ENCODE measurements at regions not wholly inside any gene's neighbourhood (a gene's known extent, or its start where the extent isn't known, plus 50 kb on each side); places are given as distances from the start of the nearest gene placed in this dataset.

DNA sequence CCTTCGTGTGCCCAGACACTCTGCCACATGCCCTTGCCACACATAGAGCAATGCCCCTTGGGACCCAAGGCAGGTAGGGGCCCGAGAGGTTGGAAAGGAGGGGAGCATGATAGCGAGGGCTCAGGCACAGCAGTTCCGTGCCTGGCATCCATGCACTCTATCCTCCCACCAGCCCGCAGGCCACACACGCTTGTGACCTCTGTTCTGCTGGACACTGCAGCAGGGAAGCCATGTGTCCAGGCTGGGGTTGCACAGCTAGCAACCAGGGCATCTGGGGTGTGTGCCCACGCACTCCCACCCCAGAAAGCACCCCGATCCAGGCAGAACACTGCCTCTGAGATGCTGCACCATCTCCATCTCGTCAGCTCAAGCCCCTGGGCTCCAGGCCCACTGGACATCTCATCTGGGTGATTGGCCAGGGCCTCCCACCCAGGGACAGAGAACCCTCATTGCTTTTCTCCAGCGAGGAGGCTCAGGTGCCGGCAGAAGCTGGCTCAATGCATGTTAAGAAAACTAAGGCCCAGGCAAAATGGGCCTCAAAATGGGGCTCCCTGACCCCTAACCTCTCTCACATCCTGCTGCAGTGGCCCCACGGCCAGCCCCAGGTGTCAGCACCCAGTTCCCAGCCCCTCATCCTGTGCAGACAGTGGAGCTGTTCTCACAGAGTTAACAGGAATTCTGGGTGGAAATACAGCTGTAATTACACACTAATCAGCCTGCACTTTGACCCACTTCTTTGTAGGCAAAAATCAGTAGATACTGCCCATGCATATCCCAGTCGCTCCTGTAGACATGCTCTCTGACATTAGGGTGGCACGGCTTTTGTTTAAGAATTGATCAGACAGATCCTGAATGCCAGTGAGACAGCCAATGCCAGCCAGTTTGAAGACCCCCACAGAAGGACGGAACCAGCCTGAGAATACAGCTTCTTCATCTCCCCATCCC, 173.9 kb upstream of the B3GAT1 start:
- peaks cover 2 to 20% of the 10 kb centered on the region in 2 donors for H3K27me3 Mint-ChIP-seq
- DNase-seq (ENCODE audit: low spot score) (no peak), ATAC-seq (no peak)
- H3K4me3 Mint-ChIP-seq = no peak overlapping the region
- no peak overlapping the region for H3K27ac Mint-ChIP-seq
- peaks cover 40 to 43% of the 10 kb centered on the region in 2 donors for H3K4me1 Mint-ChIP-seq (ENCODE audit: low read depth in 2 of 2)
- H3K36me3 Mint-ChIP-seq = no peaks in the 10 kb centered on the region
- H3K9me3 Mint-ChIP-seq = no peaks in the 10 kb centered on the region

DNA sequence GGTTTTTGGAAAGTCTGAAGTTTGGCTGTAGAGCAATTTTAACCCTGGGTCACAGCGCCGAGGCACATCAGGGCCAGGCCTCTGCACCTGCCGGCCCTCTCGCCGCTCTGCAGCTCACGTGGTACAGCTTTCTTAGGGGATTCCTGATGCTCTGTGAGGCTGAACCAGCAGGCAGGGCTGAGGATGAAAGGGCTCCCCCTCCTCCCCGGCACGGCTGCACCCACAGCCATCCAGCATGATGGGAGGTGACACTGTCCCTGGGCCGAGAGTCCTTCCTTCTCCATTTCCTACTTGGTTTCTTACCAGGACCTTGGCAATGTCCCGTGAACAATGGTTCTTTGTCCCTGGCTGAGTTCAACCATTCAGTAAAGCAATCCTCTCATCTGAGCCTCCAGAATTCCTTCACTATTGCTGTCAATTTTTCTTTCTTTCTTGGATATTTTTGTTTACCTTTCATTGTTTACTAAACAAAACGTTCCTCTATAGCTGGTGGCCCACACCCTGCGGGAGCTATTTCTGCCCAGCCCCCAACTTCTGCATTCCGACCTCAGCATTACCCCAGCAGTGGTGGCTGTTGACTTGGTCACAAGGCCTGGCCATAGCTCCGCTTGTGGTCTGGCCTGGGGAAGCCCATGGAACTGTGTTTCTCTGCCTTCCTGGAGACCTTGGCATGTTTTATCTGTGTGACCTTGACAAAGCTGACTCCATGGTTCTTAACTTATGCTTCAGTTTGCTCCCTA, 172.8 kb upstream of the B3GAT1 start:
- Mint-ChIP-seq H3K9me3 (no peaks in the 10 kb centered on the region), H3K36me3 (no peaks in the 10 kb centered on the region), H3K27me3 (peaks cover 0 to 23% of the 10 kb centered on the region in 2 donors), H3K4me3 (peak overlapping the region; percentile 34), H3K4me1 (ENCODE audit: low read depth in 2 of 2) (peaks cover 43 to 48% of the 10 kb centered on the region in 2 donors), H3K27ac (peak overlapping the region in 1 of 2 donors; percentile 21)
- ATAC-seq = no peak
- no peak for DNase-seq (ENCODE audit: low spot score)

DNA sequence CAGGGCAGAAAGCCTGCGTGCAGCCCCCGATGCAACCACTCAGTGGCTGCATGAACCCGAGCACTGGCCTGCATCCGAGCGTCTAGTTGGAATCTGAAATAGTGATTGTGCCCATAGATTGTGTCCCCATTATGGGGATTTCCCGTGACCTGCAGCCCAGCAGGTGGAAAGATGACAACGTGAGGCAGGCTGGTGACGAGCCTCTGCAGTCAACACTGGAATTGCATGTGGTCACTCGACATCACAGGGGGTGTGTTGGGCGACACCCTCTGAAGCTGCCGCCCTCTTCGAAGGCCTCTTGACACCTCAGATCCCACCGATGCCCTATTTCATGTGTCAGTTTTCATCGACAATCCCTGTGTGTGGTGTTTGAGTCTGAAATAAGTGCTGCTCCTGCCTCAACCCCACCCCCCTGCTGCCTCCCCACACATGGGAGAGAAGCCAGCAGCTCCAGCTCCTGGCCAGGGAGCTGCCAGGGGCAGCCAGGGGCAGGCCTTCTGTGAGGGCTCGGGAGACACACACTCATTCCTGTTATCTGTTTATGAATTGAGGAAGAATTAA, 172.0 kb upstream of the B3GAT1 start:
- H3K4me3 Mint-ChIP-seq = peak overlapping the region; percentile 74
- H3K36me3 Mint-ChIP-seq = no peaks in the 10 kb centered on the region
- H3K4me1 Mint-ChIP-seq (ENCODE audit: low read depth in 2 of 2) = peaks cover 43 to 48% of the 10 kb centered on the region in 2 donors
- peak overlapping the region in 1 of 2 donors; percentile 21 for H3K27ac Mint-ChIP-seq
- DNase-seq (ENCODE audit: low spot score) (no peak), ATAC-seq (peak in 1 of 2 donors; percentile 60)
- peaks cover 0 to 24% of the 10 kb centered on the region in 2 donors for H3K27me3 Mint-ChIP-seq
- no peaks in the 10 kb centered on the region for H3K9me3 Mint-ChIP-seq

DNA sequence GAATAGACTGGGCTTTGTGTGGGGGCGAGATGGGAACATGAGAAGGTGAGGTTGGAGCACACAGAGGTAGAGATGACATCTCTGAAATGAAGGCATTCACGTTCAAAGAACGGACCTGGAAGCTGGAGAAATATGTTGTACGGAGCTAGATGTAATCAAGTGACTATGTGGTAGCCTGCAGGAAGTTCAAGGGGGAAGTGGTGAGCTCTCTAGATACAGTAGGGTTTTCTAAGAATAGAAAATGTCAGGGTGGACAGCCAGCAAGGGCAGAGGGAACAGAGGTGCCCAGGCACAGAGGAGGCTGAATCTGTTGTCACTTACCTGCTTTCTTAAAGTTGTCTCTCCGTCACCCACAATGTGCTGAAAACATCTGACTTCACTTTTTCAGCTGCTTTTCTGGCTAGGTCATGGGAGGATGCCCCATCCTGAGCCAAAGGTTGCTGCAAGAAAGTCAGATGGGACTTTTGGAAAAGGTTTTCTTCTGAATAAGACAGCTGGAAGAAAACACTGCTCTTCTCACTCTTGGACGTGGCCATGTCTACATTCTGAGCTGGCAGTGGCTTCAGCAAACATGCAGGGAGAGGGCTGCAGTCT, 171.5 kb upstream of the B3GAT1 start:
- H3K4me3 Mint-ChIP-seq = peak overlapping the region; percentile 74
- H3K36me3 Mint-ChIP-seq = no peaks in the 10 kb centered on the region
- ATAC-seq (peak; percentile 66 to 76), DNase-seq (ENCODE audit: low spot score) (no peak)
- H3K4me1 Mint-ChIP-seq (ENCODE audit: low read depth in 2 of 2) = peaks cover 43 to 44% of the 10 kb centered on the region in 2 donors
- peaks cover 0 to 24% of the 10 kb centered on the region in 2 donors for H3K27me3 Mint-ChIP-seq
- peak overlapping the region in 1 of 2 donors; percentile 21 for H3K27ac Mint-ChIP-seq
- H3K9me3 Mint-ChIP-seq = no peaks in the 10 kb centered on the region

DNA sequence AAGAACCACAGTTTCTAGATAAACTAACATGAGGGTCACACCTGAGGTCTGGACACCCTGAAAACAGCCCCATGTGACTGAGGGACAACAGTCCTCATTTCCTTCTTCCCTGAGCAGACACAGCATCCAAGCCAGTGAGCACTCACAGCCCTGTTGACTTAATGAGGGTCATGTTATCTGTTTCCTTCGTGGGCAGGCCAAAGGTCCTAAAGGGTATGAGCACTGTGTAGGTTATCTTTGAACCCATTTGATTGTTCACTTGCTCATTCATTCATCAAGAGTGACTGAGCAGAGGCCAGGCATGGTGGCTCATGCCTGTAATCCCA, 170.7 kb upstream of the B3GAT1 start:
- peak overlapping the region in 1 of 2 donors; percentile 21 for H3K27ac Mint-ChIP-seq
- peaks cover 0 to 26% of the 10 kb centered on the region in 2 donors for H3K27me3 Mint-ChIP-seq
- H3K4me3 Mint-ChIP-seq = peak overlapping the region; percentile 74
- DNase-seq (ENCODE audit: low spot score) (no peak), ATAC-seq (no peak)
- no peaks in the 10 kb centered on the region for H3K9me3 Mint-ChIP-seq
- H3K4me1 Mint-ChIP-seq (ENCODE audit: low read depth in 2 of 2) = peaks cover 43 to 44% of the 10 kb centered on the region in 2 donors
- no peaks in the 10 kb centered on the region for H3K36me3 Mint-ChIP-seq

DNA sequence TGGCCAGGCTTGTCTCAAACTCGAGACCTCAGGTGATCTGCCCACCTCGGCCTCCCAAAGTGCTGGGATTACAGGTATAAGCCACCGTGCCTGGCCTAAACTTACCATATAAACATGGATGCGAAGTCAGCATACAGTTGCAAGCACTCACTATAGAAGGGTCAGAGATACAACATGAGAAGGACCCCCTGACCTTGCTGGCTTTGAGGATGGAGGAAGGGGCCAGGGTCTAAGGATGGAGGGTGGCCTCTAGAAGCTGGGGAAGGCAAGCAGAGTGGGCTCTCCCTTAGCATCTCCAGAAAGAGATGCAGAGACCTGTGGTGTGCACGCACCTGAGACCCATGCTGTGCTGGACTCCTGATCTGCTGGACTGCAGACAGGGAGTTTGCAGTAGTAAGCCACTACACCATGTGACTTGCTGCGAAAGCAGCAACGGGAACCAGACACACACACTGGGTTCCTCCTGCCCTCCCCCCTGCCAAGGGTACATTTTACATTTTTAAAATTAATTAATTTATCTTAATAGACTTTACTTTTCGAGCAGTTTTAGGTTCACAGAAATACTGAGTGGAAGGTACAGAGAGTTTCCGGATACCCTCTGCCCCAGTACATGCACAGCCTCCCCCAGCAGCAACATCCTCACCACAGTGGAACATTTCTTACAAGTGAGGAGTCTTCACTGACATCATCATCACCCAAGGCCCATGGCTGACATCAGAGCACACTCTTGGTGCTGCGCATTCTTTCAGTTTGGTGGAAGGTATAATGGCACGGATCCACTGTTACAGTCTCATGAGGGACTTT, 170.1 kb upstream of the B3GAT1 start:
- Mint-ChIP-seq H3K27me3 (peaks cover 0 to 28% of the 10 kb centered on the region in 2 donors), H3K27ac (peak overlapping the region in 1 of 2 donors; percentile 21), H3K9me3 (no peaks in the 10 kb centered on the region), H3K36me3 (no peaks in the 10 kb centered on the region), H3K4me1 (ENCODE audit: low read depth in 2 of 2) (peaks cover 43 to 44% of the 10 kb centered on the region in 2 donors), H3K4me3 (peak overlapping the region; percentile 74)
- DNase-seq (ENCODE audit: low spot score) (no peak), ATAC-seq (peak; percentile 61 to 75)

DNA sequence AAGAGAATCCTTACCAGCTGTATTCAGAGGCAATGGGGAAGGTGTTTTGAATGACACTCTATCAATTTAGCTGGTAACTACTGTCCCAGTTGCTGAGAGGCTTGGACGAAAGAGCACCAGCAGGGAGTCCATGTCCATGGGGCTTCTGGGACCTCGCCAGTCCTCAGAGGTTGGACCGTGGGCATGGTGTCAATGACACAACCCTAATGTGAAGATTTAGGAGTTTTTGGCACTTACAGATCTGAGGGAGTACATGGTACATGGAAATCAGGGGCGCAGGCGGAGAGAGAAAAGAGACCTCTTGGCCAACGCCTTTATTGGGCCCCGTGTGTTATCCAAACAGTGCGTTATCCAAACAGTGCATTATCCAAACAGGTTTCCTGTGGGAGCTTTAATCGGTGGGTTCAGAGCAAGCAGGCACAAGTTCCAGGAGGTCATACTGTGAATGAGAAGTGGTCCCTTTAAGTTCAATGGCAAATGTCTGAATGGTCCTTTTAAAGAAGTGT, 169.1 kb upstream of the B3GAT1 start:
- Mint-ChIP-seq H3K9me3 (no peaks in the 10 kb centered on the region), H3K4me1 (ENCODE audit: low read depth in 2 of 2) (peaks cover 43 to 44% of the 10 kb centered on the region in 2 donors), H3K27me3 (peaks cover 0 to 25% of the 10 kb centered on the region in 2 donors), H3K4me3 (no peak overlapping the region), H3K36me3 (no peaks in the 10 kb centered on the region), H3K27ac (peak overlapping the region in 1 of 2 donors; percentile 28)
- no peak for DNase-seq (ENCODE audit: low spot score)
- no peak for ATAC-seq

DNA sequence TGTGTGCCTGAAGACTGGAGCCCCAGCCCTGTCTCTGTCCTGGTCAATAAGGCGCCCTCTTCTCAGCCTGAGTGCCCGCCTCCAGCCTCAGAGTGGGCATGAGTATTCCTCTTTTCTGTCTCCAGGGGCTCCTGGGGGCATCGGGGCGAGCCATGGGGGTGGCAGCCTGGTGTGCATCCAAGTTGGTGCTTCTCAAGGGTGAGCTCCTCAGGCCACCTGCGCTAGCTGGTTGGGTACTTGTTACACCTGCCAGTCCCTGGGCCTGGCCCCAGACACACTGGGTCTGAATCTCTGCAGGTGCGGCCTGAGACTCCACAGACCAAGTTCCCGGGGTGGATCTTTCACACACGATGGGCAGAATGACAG, 168.6 kb upstream of the B3GAT1 start:
- Mint-ChIP-seq H3K4me3 (no peak overlapping the region), H3K9me3 (no peaks in the 10 kb centered on the region), H3K27me3 (peaks cover 0 to 25% of the 10 kb centered on the region in 2 donors), H3K36me3 (no peaks in the 10 kb centered on the region), H3K4me1 (ENCODE audit: low read depth in 2 of 2) (peaks cover 43 to 44% of the 10 kb centered on the region in 2 donors), H3K27ac (no peak overlapping the region)
- ATAC-seq (no peak), DNase-seq (ENCODE audit: low spot score) (no peak)

DNA sequence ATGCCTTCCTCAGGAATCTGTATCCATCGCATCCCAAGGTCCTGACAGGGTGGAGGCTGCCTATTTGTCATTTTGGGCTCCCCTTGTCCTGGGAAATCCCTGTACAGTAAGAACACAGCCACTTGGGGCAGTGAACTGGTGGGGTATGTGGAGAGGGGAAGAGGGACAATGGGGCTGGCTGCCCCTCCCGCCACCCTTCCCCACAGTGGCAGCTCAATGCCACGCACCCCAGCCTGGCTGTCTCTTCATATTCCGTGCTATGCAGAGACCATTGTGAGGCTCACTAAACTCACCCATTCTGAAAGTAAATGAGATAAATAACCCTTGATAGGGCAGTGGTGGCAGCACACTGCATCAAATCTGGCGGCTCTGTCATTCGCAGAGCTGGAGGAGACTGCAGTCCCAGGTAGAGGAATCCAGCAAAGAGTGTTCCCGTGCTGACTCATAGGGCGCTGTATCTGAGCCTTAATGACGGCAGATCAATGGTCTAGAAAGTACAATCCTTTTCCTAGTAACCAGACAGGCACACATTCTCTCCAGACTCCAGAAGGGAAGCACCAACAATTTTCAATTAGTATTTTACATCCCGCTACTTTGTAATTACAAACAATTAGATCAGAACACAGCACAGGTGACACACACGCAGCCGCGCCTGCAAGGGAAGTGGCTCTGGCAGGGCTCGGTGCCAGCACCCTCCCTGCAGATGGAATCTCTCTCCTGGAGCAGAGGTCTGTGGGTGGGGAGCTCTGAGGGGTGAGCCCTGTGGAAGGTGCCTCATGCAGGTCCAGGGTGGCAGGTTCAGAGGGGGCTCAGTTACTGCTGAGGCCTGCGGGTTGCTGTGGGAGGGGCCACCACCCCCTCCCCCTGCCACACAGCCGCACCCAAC, 167.9 kb upstream of the B3GAT1 start:
- Mint-ChIP-seq H3K36me3 (no peaks in the 10 kb centered on the region), H3K27ac (no peak overlapping the region), H3K9me3 (no peaks in the 10 kb centered on the region), H3K27me3 (peaks cover 0 to 22% of the 10 kb centered on the region in 2 donors), H3K4me3 (no peak overlapping the region), H3K4me1 (ENCODE audit: low read depth in 2 of 2) (peaks cover 39 to 40% of the 10 kb centered on the region in 2 donors)
- DNase-seq (ENCODE audit: low spot score) (no peak), ATAC-seq (no peak)

DNA sequence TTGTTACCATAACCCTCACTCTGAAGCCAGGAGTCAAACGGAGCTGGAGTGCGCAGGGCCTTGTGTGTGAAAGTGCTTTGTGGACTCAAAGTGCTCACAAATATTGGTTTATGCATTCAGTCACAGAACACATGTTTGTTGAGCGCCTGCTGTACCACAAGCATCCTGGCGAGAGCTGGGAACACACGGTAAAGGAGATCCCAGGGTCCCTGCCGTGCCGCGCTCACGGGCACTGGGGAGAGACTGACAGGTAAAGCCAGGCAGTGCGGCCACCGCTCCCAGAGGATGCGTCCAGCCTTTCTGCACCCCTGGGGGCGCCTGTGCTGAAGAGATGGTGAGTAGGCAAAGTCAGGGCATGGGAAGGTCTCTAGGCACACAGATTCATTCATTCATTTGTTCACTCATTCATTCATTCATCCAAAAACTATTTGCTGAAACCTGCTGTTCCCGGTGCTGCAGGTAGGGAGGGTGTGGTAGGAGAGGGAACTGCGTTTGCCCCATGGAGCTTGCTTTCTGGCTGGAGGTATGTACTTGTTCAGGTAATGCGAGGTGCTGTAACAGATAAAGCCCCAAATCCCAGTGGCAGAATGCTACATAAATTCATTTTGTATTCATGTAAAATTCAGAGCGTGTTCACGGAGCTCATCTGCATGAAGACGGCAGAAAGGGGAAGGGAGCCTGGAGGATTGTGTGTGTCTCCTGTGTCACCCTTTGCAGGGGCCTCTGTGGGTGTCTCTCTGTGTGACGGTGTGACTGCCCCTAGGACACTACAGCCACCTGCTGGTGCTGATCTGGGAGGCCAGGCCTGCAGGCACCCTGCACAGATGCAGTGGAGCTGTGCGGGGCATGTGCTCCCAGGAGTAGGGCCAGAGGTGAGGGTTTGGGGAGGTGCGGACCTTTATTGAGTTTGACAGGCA, 167.0 kb upstream of the B3GAT1 start:
- H3K27ac Mint-ChIP-seq = no peak overlapping the region
- H3K4me3 Mint-ChIP-seq = no peak overlapping the region
- DNase-seq (ENCODE audit: low spot score) (no peak), ATAC-seq (no peak)
- peaks cover 30 to 31% of the 10 kb centered on the region in 2 donors for H3K4me1 Mint-ChIP-seq (ENCODE audit: low read depth in 2 of 2)
- no peaks in the 10 kb centered on the region for H3K9me3 Mint-ChIP-seq
- no peaks in the 10 kb centered on the region for H3K36me3 Mint-ChIP-seq
- peaks cover 0 to 20% of the 10 kb centered on the region in 2 donors for H3K27me3 Mint-ChIP-seq

DNA sequence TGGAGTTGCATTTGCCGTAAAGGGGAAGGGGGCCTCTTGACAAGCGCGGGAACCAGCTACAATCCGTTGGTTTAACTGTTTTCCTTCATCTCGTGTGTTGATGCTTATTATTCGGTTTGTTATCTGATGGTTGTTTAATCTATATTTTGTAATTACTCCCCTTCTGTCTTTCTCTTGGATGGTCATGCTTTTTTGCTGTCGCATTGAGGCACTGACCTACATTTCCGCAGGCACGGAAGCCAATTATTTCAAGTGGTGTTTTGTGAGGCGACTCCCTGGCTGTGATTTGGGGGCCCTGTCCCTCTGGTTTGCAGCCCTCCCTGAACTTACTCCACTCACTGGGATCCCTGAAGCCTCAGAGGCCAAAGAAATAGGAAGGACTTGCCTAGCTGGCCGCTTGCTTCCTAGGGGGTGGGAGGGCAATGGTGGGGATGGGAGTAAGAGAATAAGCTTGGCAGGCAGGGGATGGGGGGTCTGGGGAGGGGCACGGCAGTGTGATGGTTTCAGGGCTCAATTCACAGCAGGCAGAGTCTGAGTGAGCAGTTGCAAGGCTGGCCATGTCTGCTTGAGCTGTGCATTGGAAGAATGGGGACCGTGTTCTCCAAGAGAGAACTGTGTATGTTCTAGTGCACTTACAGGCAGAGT, 165.8 kb upstream of the B3GAT1 start:
- Mint-ChIP-seq H3K4me3 (no peak overlapping the region), H3K27me3 (peaks cover 0 to 16% of the 10 kb centered on the region in 2 donors), H3K9me3 (no peaks in the 10 kb centered on the region), H3K4me1 (ENCODE audit: low read depth in 2 of 2) (peaks cover 19% of the 10 kb centered on the region in 2 donors), H3K36me3 (no peaks in the 10 kb centered on the region), H3K27ac (no peak overlapping the region)
- no peak for DNase-seq (ENCODE audit: low spot score)
- ATAC-seq = no peak

All from natural killer cell treated with Interleukin-12 subunit alpha and Interleukin-12 subunit beta and Interleukin-15 and Interleukin-18, amount 100 ng/mL, for 72 hours (primary cell).